HEK293 (cell line): ENCODE measurements at regions not wholly inside any gene's neighbourhood (a gene's known extent, or its start where the extent isn't known, plus 50 kb on each side); places are given as distances from the start of the nearest gene placed in this dataset.

Source experiments
- CTCF ChIA-PET: fragments of 350-600 bp; formaldehyde crosslinking; extraction: SDS; loops from one replicate; lab custom pipeline; 2021; ENCODE audit warnings: antibody characterized with exemption; lab: Yijun Ruan, JAX
- POLR2A ChIA-PET: fragments of 300-600 bp; formaldehyde crosslinking; extraction: SDS; loops from one replicate; lab custom pipeline; 2020; ENCODE audit warnings: antibody characterized with exemption, inconsistent platforms; lab: Yijun Ruan, JAX
- H3K27ac ChIP-seq: fragments of 200-500 bp; sonication (Bioruptor generic); 2 replicates; pipeline ENCODE4 v1.5.1; 2014; ENCODE audit warnings: low read depth, low read length, control low read depth, inconsistent platforms; ENCODE audit errors: extremely low read depth
- H3K36me3 ChIP-seq, 2 experiments: fragments of 200-500 bp in 1 of 2; sonication (Bioruptor generic) in 1 of 2; 1 replicate in 1 of 2; 2 replicates in 1 of 2; pipeline ENCODE4 v1.5.1; 2014 to 2017; ENCODE audit warnings: inconsistent platforms in 2 of 2, low read length in 2 of 2; ENCODE audit not compliant: control insufficient read depth in 2 of 2, insufficient read depth in 1 of 2
- H3K4me1 ChIP-seq: fragments of 200-500 bp; sonication (Bioruptor generic); 2 replicates; pipeline ENCODE4 v1.5.1; 2014; ENCODE audit warnings: mild to moderate bottlenecking, low read length, inconsistent platforms; ENCODE audit not compliant: control insufficient read depth, insufficient read depth
- H3K4me3 ChIP-seq: 2 replicates; pipeline ENCODE4 v1.5.1; 2011; ENCODE audit warnings: low read depth, mild to moderate bottlenecking, control low read depth, low read length, moderate library complexity
- H3K9me3 ChIP-seq: fragments of 200-500 bp; sonication (Bioruptor generic); 2 replicates; pipeline ENCODE4 v1.5.1; 2014; ENCODE audit warnings: low read depth, low read length, inconsistent platforms; ENCODE audit not compliant: control insufficient read depth, insufficient read depth
- ATF2 ChIP-seq: fragments of 450-650 bp; formaldehyde crosslinking; IDR thresholded peaks from 2 replicates; pipeline ENCODE4 v1.5.1; 2016; ENCODE audit warnings: missing biosample characterization, missing genetic modification characterization, low read depth
- ELK4 ChIP-seq: IDR thresholded peaks from 2 replicates; pipeline ENCODE4 v1.6.1; 2011; ENCODE audit warnings: mild to moderate bottlenecking, low read depth, low read length, borderline replicate concordance
- GFI1B ChIP-seq: fragments of 450-650 bp; formaldehyde crosslinking; IDR thresholded peaks from 2 replicates; pipeline ENCODE4 v1.5.1; 2016; ENCODE audit warnings: missing biosample characterization, missing genetic modification characterization
- GLIS1 ChIP-seq: fragments of 450-650 bp; formaldehyde crosslinking; IDR thresholded peaks from 2 replicates; pipeline ENCODE4 v1.5.1; 2016; ENCODE audit warnings: missing biosample characterization, missing genetic modification characterization
- MYNN ChIP-seq: fragments of 450-650 bp; formaldehyde crosslinking; IDR thresholded peaks from 2 replicates; pipeline ENCODE4 v1.5.1; 2016; ENCODE audit warnings: missing biosample characterization, missing genetic modification characterization, borderline replicate concordance
- PRDM4 ChIP-seq: fragments of 450-650 bp; formaldehyde crosslinking; IDR thresholded peaks from 2 replicates; pipeline ENCODE4 v1.5.1; 2017; ENCODE audit warnings: missing biosample characterization, missing genetic modification characterization
- TSHZ1 ChIP-seq: fragments of 450-650 bp; formaldehyde crosslinking; IDR thresholded peaks from 2 replicates; pipeline ENCODE4 v1.5.1; 2016; ENCODE audit warnings: missing biosample characterization, missing genetic modification characterization, borderline replicate concordance
- ZBTB10 ChIP-seq: fragments of 450-650 bp; formaldehyde crosslinking; IDR thresholded peaks from 2 replicates; pipeline ENCODE4 v1.5.1; 2016; ENCODE audit warnings: missing biosample characterization, missing genetic modification characterization
- ZNF157 ChIP-seq: fragments of 450-650 bp; formaldehyde crosslinking; IDR thresholded peaks from 2 replicates; pipeline ENCODE4 v1.5.1; 2016; ENCODE audit warnings: missing biosample characterization, missing genetic modification characterization
- ZNF214 ChIP-seq: fragments of 450-650 bp; formaldehyde crosslinking; IDR thresholded peaks from 2 replicates; pipeline ENCODE4 v1.5.1; 2017; ENCODE audit warnings: missing biosample characterization, mild to moderate bottlenecking, missing genetic modification characterization, borderline replicate concordance
- ZNF341 ChIP-seq: fragments of 450-650 bp; formaldehyde crosslinking; IDR thresholded peaks from 2 replicates; pipeline ENCODE4; 2016; ENCODE audit warnings: low read depth, missing biosample characterization, missing genetic modification characterization
- ZNF544 ChIP-seq: fragments of 450-650 bp; formaldehyde crosslinking; IDR thresholded peaks from 2 replicates; pipeline ENCODE4 v1.5.0; 2017; ENCODE audit warnings: missing biosample characterization, missing genetic modification characterization
- ZNF549 ChIP-seq: fragments of 450-650 bp; IDR thresholded peaks from 2 replicates; pipeline ENCODE4 v1.5.1; 2018; ENCODE audit warnings: missing biosample characterization, missing genetic modification characterization, mild to moderate bottlenecking, inconsistent platforms, moderate library complexity
- ZNF560 ChIP-seq: fragments of 450-650 bp; formaldehyde crosslinking; IDR thresholded peaks from 2 replicates; pipeline ENCODE4 v1.5.1; 2017; ENCODE audit warnings: missing biosample characterization, missing genetic modification characterization, borderline replicate concordance
- ZNF585B ChIP-seq: fragments of 450-650 bp; formaldehyde crosslinking; IDR thresholded peaks from 2 replicates; pipeline ENCODE4 v1.5.1; 2016; ENCODE audit warnings: missing biosample characterization, missing genetic modification characterization
- ZNF621 ChIP-seq: fragments of 450-650 bp; formaldehyde crosslinking; IDR thresholded peaks from 2 replicates; pipeline ENCODE4 v1.5.1; 2017; ENCODE audit warnings: missing biosample characterization, missing genetic modification characterization
- ZNF677 ChIP-seq: fragments of 450-650 bp; IDR thresholded peaks from 2 replicates; pipeline ENCODE4 v1.5.0; 2018; ENCODE audit warnings: missing biosample characterization, mild to moderate bottlenecking, missing genetic modification characterization, moderate library complexity
- ZNF792 ChIP-seq: fragments of 450-650 bp; formaldehyde crosslinking; IDR thresholded peaks from 2 replicates; pipeline ENCODE4 v1.5.1; 2016; ENCODE audit warnings: missing biosample characterization, missing genetic modification characterization
- ZXDB ChIP-seq: fragments of 450-650 bp; formaldehyde crosslinking; IDR thresholded peaks from 2 replicates; pipeline ENCODE4 v1.5.1; 2016; ENCODE audit warnings: missing biosample characterization, missing genetic modification characterization

GRCh38 chr14:66129224-66129623, 356.9 kb upstream of the CCDC196 start (continued):
- TF ChIP-seq TSHZ1 (tag by site-specific recombination) (no peak), ATF2 (tag by site-specific recombination) (no peak)

- TF ChIP-seq ZNF792 (tag by site-specific recombination), result no peak
- TF ChIP-seq ZNF341 (tag by site-specific recombination), result no peak
- TF ChIP-seq ZNF621 (tag by site-specific recombination), result no peak
- TF ChIP-seq ELK4, result no peak
- no peak for TF ChIP-seq PRDM4
- TF ChIP-seq ZNF549 (tag by site-specific recombination), result no peak
- TF ChIP-seq ZXDB, result no peak
- no peak for TF ChIP-seq ZNF585B
- no peak for TF ChIP-seq ZNF157 (tag by site-specific recombination)
- Histone ChIP-seq H3K27ac (no peak overlapping the region), H3K4me1 (no peaks in the 10 kb centered on the region), H3K9me3 (no peaks in the 10 kb centered on the region), H3K36me3 (no peaks in the 10 kb centered on the region), H3K4me3 (no peak overlapping the region)
- ChIA-PET CTCF (no interaction called here), POLR2A (no interaction called here)
Measured at GRCh38 chr14:66131111-66131510, 355.1 kb upstream of the CCDC196 start.

GRCh38 chr14:66133666-66134065, 352.5 kb upstream of the CCDC196 start:
- POLR2A ChIA-PET, result no interaction called here
- CTCF ChIA-PET, result no interaction called here
- Histone ChIP-seq H3K4me1 (no peaks in the 10 kb centered on the region), H3K4me3 (no peak overlapping the region), H3K36me3 (no peaks in the 10 kb centered on the region), H3K27ac (no peak overlapping the region), H3K9me3 (no peaks in the 10 kb centered on the region)
- TF ChIP-seq GLIS1 (tag by site-specific recombination) (no peak), ZNF677 (tag by site-specific recombination) (no peak), ZBTB10 (tag by site-specific recombination) (no peak), ZNF214 (no peak), ZNF560 (tag by site-specific recombination) (no peak), ZNF544 (no peak), GFI1B (tag by site-specific recombination) (no peak), MYNN (tag by site-specific recombination) (no peak)
